GM12878 (cell line): ENCODE measurements at regions not wholly inside any gene's neighbourhood (a gene's known extent, or its start where the extent isn't known, plus 50 kb on each side); places are given as distances from the start of the nearest gene placed in this dataset.
"Not testable (repeated sequence)": the region's sequence is repeated elsewhere in the genome, so short reads cannot be mapped to it uniquely, and the experiment has no call there.

Source experiments
- ATAC-seq: fragments of 200-7000 bp; cut with Tn5 transposase; 3 replicates; pipeline ENCODE4 v1.9.1; 2020; ENCODE audit warnings: mild to moderate bottlenecking, moderate library complexity
- BruUV-seq: library from RNA; stranded (reverse); fragments of 400-500 nt; replicated peaks from 2 replicates; lab custom pipeline; 2021; lab: Mats Ljungman, UMichigan
- CTCF ChIA-PET: fragments of 300-600 bp; sonication (Branson Sonifier 250); formaldehyde crosslinking; extraction: SDS; loops from one replicate; lab custom pipeline; 2021; ENCODE audit warnings: inconsistent platforms; lab: Yijun Ruan, JAX
- POLR2A ChIA-PET: fragments of 350-600 bp; formaldehyde crosslinking; extraction: SDS; loops from one replicate; lab custom pipeline; 2021; ENCODE audit warnings: inconsistent platforms; lab: Charles Lee
- RAD21 ChIA-PET: fragments of 300-600 bp; sonication (Branson Sonifier 250); formaldehyde crosslinking; loops from one replicate; lab custom pipeline; 2023; ENCODE audit warnings: antibody characterized with exemption; ENCODE audit not compliant: unreplicated experiment; lab: Charles Lee
- SMC1A ChIA-PET: fragments of 300-600 bp; sonication (Branson Sonifier 250); formaldehyde crosslinking; loops from one replicate; lab custom pipeline; 2023; ENCODE audit not compliant: unreplicated experiment, uncharacterized antibody; lab: Charles Lee
- DNase-seq: peaks from one replicate; pipeline ENCODE4 v3.0.0-alpha.2; 2011; ENCODE audit warnings: low read depth, low spot score
- FAIRE-seq: peaks from 3 replicates; lab custom pipeline; 2011; peaks lifted over from hg19 to GRCh38; lab: Jason Lieb, UNC
- H2AFZ ChIP-seq: 2 replicates; pipeline ENCODE4 v1.6.0; 2011; ENCODE audit warnings: low read depth, low read length, control low read depth; ENCODE audit not compliant: control insufficient read depth
- H3K27ac ChIP-seq: 2 replicates; pipeline ENCODE4 v1.5.1; 2011; ENCODE audit warnings: control low read depth; ENCODE audit not compliant: control insufficient read depth, insufficient read depth
- H3K27me3 ChIP-seq, 2 experiments: replicated peaks in 1 of 2; 2 replicates each; pipeline versions ENCODE4 v1.6.0 to v1.6.1; 2011; ENCODE audit warnings: low read length in 1 of 2; ENCODE audit not compliant: control insufficient read depth in 2 of 2, insufficient read depth in 2 of 2
- H3K36me3 ChIP-seq, 2 experiments: 2 replicates each; pipeline ENCODE4 v1.5.1; 2011; ENCODE audit warnings: low read length in 1 of 2; ENCODE audit not compliant: control insufficient read depth in 2 of 2, insufficient read depth in 2 of 2
- H3K4me1 ChIP-seq: 2 replicates; pipeline ENCODE4 v1.6.1; 2011; ENCODE audit warnings: mild to moderate bottlenecking, low read length, moderate library complexity, mixed read lengths; ENCODE audit not compliant: control insufficient read depth, insufficient read depth
- H3K4me2 ChIP-seq: 2 replicates; pipeline ENCODE4 v1.6.0; 2011; ENCODE audit warnings: control low read depth; ENCODE audit not compliant: control insufficient read depth, insufficient read depth
- H3K4me3 ChIP-seq: fragments of 200-600 bp; sonication (generic); 2 replicates; pipeline ENCODE4 v1.5.1; 2016
- H3K79me2 ChIP-seq: 2 replicates; pipeline ENCODE4 v1.6.0; 2011; ENCODE audit warnings: low read length; ENCODE audit not compliant: control insufficient read depth, insufficient read depth
- H3K9ac ChIP-seq: 2 replicates; pipeline ENCODE4 v1.8.0; 2011; ENCODE audit warnings: low read length, control low read depth, mixed read lengths; ENCODE audit not compliant: control insufficient read depth, insufficient read depth
- H3K9me3 ChIP-seq: replicated peaks from 3 replicates; pipeline ENCODE4 v1.5.1; 2011; ENCODE audit warnings: mild to moderate bottlenecking, low read length; ENCODE audit not compliant: control insufficient read depth, insufficient read depth
- H4K20me1 ChIP-seq: 2 replicates; pipeline ENCODE4 v1.6.0; 2011; ENCODE audit not compliant: control insufficient read depth, insufficient read depth
- CHD1 ChIP-seq: IDR thresholded peaks from 2 replicates; pipeline ENCODE4 v1.6.1; 2012; ENCODE audit warnings: low read depth, low read length, improper control_type of control experiment
- KLF5 ChIP-seq: fragments of 450-650 bp; IDR thresholded peaks from 2 replicates; pipeline ENCODE4 v1.6.1; 2014; ENCODE audit warnings: mild to moderate bottlenecking; ENCODE audit not compliant: partially characterized antibody
- NRF1 ChIP-seq: conservative IDR thresholded peaks from 2 replicates; pipeline ENCODE4 v1.6.1; 2011; ENCODE audit warnings: mild to moderate bottlenecking, low read depth, low read length, improper control_type of control experiment
- SIN3A ChIP-seq: IDR thresholded peaks from 2 replicates; pipeline ENCODE4 v1.6.1; 2012; ENCODE audit warnings: low read depth, low read length, improper control_type of control experiment
- SMAD1 ChIP-seq: fragments of 450-650 bp; IDR thresholded peaks from 2 replicates; pipeline ENCODE4 v1.6.1; 2018; ENCODE audit warnings: mild to moderate bottlenecking, low read depth; ENCODE audit not compliant: partially characterized antibody
- TAF1 ChIP-seq: IDR thresholded peaks from 2 replicates; pipeline ENCODE4 v1.6.1; 2011; ENCODE audit warnings: mild to moderate bottlenecking, low read depth, low read length, borderline replicate concordance
- WGBS: methylation state at CpG from one replicate; pipeline ENCODE4 v1.1.6; 2016; ENCODE audit warnings: low lambda C conversion rate; ENCODE audit not compliant: insufficient replicate concordance, insufficient coverage; ENCODE audit errors: missing lambda C conversion rate; 5-methylcytosine and 5-hydroxymethylcytosine counted together
- in situ Hi-C: fragments of 300-500 bp; cut with MboI; formaldehyde crosslinking; loops from 9 replicates; pipeline ENCODE4 v1.14.3; 2018; ENCODE audit warnings: mixed read lengths
- intact Hi-C: fragments of 100-400 bp; cut with micrococcal nuclease; formaldehyde crosslinking; loops from one replicate; pipeline ENCODE4 v1.14.2; 2022; ENCODE audit not compliant: unreplicated experiment
- TF ChIP-seq, protein P1 (sequence below), 3 experiments: IDR thresholded peaks in 2 of 3; conservative IDR thresholded peaks in 1 of 3; 2 replicates each; pipeline ENCODE4 v1.5.1; 2011; ENCODE audit warnings: low read depth in 3 of 3, low read length in 3 of 3, mild to moderate bottlenecking in 3 of 3, control low read depth in 2 of 3, moderate library complexity in 2 of 3, inconsistent platforms in 1 of 3, mixed read lengths in 1 of 3; ENCODE audit not compliant: control insufficient read depth in 2 of 3, insufficient read depth in 1 of 3; ENCODE audit errors: extremely low read depth in 1 of 3
- TF ChIP-seq, protein P2 (sequence below): IDR thresholded peaks from 2 replicates; pipeline ENCODE4 v1.6.1; 2012; ENCODE audit warnings: low read length, inconsistent platforms

DNA sequence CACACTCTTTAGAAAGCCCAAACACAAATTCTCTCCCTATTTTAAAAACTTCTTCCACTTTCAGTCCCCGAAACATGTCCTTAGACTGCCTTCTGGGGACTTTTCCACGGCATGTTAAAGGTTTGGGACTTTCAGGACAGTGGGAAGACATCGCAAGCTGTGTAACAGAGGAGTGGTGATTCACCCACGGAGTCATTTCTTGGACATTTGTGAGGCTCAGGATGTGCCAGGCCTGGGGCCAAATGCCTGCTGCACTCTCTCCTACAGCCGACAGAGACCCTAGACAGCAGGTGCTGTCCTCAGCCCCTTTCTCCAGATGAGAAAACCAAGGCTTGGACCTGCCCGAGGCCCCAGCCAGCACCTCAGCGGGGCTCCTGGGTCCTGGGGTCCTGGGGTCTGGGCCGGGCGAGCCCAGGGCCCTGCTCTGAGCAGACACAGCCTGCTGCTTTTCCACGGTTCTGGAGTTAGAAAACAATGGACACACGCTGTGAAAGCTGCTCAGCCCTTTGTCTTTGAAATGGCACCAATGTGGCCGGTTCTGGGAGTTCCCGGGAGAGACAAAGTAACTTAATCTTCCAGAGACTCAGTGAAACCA lies 370.2 kb upstream of the SFSWAP start:
- Histone ChIP-seq H3K79me2 (no peaks in the 10 kb centered on the region), H2AFZ (no peak overlapping the region), H3K36me3 (no peaks in the 10 kb centered on the region), H4K20me1 (no peaks in the 10 kb centered on the region), H3K9ac (no peak overlapping the region), H3K4me3 (no peak overlapping the region), H3K4me2 (no peak overlapping the region), H3K4me1 (no peaks in the 10 kb centered on the region), H3K9me3 (no peaks in the 10 kb centered on the region), H3K27me3 (no peaks in the 10 kb centered on the region), H3K27ac (no peak overlapping the region)
- SMC1A ChIA-PET = no interaction called here
- no TSS peak for BruUV-seq
- no peak for ATAC-seq
- RAD21 ChIA-PET = no interaction called here
- TF ChIP-seq SIN3A (no peak), NRF1 (no peak), CHD1 (no peak), SMAD1 (no peak), TAF1 (no peak), KLF5 (no peak)
- TF ChIP-seq, protein P1, sequence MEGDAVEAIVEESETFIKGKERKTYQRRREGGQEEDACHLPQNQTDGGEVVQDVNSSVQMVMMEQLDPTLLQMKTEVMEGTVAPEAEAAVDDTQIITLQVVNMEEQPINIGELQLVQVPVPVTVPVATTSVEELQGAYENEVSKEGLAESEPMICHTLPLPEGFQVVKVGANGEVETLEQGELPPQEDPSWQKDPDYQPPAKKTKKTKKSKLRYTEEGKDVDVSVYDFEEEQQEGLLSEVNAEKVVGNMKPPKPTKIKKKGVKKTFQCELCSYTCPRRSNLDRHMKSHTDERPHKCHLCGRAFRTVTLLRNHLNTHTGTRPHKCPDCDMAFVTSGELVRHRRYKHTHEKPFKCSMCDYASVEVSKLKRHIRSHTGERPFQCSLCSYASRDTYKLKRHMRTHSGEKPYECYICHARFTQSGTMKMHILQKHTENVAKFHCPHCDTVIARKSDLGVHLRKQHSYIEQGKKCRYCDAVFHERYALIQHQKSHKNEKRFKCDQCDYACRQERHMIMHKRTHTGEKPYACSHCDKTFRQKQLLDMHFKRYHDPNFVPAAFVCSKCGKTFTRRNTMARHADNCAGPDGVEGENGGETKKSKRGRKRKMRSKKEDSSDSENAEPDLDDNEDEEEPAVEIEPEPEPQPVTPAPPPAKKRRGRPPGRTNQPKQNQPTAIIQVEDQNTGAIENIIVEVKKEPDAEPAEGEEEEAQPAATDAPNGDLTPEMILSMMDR (IDR thresholded peaks at IDR 0.05 in 2 of 3, conservative IDR thresholded peaks at IDR 0.05 in 1 of 3; ENCODE audit: control insufficient read depth in 2 of 3, extremely low read depth in 1 of 3, insufficient read depth in 1 of 3, low read depth in 3 of 3, low read length in 3 of 3) = no peak
- TF ChIP-seq, protein P2, sequence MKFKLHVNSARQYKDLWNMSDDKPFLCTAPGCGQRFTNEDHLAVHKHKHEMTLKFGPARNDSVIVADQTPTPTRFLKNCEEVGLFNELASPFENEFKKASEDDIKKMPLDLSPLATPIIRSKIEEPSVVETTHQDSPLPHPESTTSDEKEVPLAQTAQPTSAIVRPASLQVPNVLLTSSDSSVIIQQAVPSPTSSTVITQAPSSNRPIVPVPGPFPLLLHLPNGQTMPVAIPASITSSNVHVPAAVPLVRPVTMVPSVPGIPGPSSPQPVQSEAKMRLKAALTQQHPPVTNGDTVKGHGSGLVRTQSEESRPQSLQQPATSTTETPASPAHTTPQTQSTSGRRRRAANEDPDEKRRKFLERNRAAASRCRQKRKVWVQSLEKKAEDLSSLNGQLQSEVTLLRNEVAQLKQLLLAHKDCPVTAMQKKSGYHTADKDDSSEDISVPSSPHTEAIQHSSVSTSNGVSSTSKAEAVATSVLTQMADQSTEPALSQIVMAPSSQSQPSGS = no peak
- intact Hi-C loops = no loop called here
- no peak for DNase-seq
- WGBS = 27% methylated on average over 13 of the region's 13 CpGs
- CTCF ChIA-PET = no interaction called here
- POLR2A ChIA-PET = no interaction called here
- in situ Hi-C loops = no loop called here
- no peak for FAIRE-seq

DNA sequence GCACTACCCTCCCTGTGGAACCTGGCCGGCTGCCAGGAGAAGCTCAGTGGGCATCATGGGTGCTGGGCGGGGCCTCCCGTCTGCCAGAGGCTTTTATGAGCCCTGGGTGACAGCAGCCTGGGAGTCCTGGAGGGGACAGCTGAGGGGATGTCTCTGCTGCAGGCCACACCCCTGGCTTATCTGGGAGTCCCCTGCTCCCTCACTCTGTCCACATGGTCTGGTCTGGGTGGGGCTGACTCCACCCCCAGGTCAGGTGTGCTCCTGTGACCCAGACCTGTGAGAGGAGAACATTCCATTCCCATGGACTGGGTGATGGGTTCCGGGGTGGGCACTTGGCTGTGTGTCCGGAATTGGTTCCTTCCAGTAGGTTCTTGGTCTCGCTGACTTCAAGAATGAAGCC lies 369.3 kb upstream of the SFSWAP start:
- H3K9me3 ChIP-seq, H3K27me3 ChIP-seq, ATAC-seq, H3K9ac ChIP-seq, H3K4me2 ChIP-seq, FAIRE-seq, CTCF ChIA-PET, H4K20me1 ChIP-seq, H3K79me2 ChIP-seq, SMC1A ChIA-PET, H2AFZ ChIP-seq, POLR2A ChIA-PET, H3K36me3 ChIP-seq, H3K4me1 ChIP-seq, in situ Hi-C loops, H3K27ac ChIP-seq, DNase-seq, BruUV-seq, H3K4me3 ChIP-seq, intact Hi-C loops, RAD21 ChIA-PET: not testable (repeated sequence)
- 27% methylated on average over 6 of the region's 6 CpGs for WGBS
